NOMO-1 (cell line): ENCODE measurements at regions not wholly inside any gene's neighbourhood (a gene's known extent, or its start where the extent isn't known, plus 50 kb on each side); places are given as distances from the start of the nearest gene placed in this dataset.

ENCODE experiments used
- DNase-seq, 2 experiments: peaks; one replicate each; lab custom pipeline; 2025; ENCODE audit not compliant: unreplicated experiment in 2 of 2; lab: John Stamatoyannopoulos, UW

DNA sequence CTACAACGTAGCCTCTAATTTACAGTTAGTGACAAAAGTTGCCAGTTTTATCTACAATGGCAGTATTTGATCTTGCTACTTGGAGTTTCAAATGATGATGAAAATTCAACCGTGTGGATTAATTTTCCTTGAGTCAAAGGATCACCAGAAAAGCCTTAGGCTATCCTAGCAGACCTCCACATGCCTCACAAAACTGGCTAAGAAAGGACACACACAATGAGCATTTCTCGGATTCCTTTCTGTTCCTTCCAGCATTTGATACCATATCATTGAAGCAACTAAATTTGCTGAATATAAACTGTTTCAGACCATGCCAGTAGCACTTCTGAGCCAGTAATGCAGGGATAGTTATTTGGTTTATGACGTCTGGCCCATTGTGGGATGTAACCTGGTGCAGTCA lies 587.4 kb upstream of the MDFIC2 start:
- no peak for DNase-seq

DNA sequence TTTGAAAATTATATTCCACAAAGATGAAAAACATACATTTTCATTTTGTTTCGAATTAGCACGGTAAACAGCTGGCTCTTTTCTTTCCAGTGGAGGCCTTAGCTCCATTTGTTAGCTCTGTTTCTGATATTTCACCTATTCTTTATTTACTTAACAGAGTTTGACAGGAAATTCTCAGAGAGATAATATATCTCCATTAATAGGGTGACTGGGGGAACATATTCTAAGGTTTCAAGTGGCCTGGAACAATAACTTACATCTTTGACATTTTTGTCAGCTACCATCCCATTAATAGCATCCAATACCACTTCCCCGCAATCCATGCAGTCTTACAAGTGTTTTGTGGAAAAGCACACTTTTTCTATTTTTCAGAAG lies 577.6 kb upstream of the MDFIC2 start:
- DNase-seq, result no peak

DNA sequence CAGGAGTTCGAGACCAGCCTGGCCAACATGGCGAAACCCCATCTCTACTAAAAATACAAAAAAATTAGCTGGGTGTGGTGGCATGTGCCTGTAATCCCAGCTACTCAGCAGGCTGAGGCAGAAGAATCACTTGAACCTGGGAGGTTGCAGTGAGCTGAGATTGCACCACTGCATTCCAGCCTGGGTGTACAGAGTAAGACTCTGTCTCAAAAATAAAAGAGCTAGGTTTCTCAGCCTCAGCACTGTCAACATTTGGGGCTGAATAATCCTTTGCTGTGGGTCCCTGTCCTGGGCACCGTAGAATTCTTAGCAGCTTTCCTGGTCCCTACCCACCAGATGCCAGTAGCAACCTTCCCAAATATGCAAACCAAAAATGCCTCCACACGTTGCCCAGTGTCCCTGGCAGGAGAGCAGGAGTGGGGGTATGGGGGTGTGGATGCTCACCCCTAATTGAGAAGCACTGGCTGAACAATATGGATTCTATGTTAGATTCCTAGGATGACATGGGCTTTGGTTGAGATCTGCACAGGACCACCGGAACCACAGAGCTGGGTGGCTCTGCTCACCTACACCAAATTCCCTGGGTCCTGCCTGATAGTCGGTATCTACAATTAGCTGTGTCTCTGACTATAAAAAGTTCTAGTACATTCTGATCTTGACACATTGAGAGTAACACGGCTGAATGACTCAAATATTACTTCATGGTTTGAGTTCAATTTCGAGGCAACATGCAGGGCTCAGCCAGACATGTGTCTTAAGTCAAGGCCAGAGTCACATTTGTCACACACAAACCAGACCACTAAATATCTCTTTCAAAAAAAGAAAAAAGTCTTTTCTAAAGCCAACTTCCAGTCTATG lies 577.0 kb upstream of the MDFIC2 start:
- no peak for DNase-seq

DNA sequence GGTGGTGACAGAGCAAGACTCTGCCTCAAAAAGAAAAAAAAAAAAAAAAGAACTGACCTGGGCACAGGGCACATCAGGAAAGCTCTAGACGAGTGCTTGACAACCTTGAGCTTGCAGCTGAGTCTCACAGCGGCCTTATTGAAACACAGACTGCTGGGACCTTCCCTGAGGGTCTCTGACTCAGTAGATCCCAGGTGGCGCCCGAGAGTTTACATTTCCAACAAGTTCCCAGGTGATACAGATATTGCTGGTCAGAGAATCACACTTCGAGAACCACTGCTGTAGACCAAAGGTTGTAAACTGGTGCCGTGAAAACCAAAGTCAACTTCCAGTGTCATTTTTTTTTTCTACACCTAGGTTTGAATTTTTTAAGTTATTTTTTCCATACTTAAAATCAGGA lies 573.2 kb upstream of the MDFIC2 start:
- DNase-seq, result no peak

DNA sequence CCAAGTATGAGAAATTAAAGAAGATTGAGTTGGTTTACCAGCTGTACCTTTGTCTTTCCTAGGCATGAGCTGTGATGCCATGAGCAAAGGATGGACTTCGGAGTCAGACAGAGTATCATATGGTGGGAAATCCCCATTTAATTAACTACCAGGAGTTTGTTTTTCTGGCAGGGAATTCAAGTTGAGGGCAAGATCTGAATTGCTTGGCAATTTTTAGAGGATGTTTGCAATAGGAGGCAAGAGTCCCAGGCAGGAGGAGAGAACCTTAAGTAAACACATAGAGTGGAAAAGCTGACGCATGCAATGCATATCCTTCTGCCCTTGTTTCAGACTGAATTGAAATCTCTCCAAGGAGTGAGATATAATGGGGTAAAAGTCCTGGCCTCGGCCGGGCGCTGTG lies 569.7 kb upstream of the MDFIC2 start:
- DNase-seq, result no peak

DNA sequence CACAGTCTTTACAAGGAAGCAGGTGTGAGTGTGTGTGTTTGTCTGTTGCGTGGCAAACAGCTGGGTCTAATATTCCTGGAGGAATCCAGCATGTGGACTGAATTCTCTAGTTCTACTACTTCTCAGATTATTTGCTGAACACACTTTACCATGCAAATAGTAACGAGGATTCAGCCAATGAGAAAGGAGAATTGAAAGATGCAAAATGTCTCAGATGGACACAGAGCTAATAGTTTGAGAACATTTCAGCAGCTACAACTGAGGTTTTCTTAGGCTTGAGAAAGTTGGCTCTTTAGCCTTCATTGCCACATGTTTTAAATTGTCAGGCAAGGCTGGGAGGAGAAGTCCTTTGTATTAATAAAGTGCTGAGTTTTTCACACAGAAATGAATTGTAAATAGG lies 568.0 kb upstream of the MDFIC2 start:
- DNase-seq, result no peak

DNA sequence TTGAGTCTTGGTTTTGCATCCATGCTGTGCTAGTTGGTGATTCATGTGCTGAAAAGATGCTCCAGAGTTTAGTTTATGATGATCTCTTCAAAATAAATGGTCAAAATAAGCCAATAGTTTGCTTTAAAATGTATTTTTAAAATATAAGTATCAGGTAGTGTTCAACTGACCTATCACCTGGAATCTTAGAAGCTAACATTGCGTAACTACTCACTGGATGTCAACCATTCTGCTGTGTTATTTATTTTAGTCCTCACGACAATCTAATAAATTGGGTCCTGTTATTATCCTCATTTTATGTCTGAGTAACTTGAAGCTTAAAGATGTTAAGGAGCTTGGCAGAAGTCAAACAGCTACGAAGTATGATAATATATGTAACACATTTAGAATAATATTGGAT lies 563.7 kb upstream of the MDFIC2 start:
- no peak for DNase-seq

DNA sequence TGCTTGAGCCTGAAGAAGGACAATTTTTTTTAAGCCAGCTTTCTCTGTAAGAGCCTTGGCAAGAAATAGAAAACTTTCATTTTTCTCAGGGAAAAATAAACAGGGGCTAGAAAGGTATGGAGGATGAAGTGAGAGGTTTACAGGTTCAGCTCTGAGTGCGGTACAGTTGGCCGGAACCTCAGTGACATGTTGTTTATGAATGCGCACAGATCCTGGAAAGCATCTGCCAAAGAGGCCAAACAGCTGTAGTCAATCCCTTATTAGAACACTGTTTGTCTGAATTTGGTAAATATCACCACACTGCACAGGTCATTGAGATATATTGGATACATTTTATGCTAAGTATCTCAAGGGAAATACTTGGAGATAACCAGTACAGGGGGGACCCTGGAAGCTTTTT lies 561.8 kb upstream of the MDFIC2 start:
- no peak for DNase-seq

DNA sequence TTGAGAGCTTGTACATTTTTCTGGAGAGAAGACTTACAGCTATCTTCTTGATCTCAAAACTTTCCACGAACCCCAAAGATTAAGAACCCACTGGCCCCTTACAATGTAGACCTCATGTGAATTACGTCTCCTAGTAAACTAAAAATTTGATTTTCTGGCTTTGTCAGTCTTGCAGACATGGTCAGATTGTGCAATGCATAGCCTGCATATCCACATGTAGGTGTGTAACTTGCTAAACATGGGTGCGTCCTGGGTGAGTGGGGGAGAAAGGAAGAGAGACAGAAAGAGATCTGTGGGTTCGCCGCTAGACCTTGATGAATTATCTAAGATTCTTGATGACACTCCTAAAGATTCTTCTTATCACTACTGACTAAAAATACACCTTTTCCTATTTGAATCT lies 561.2 kb upstream of the MDFIC2 start:
- no peak for DNase-seq

DNA sequence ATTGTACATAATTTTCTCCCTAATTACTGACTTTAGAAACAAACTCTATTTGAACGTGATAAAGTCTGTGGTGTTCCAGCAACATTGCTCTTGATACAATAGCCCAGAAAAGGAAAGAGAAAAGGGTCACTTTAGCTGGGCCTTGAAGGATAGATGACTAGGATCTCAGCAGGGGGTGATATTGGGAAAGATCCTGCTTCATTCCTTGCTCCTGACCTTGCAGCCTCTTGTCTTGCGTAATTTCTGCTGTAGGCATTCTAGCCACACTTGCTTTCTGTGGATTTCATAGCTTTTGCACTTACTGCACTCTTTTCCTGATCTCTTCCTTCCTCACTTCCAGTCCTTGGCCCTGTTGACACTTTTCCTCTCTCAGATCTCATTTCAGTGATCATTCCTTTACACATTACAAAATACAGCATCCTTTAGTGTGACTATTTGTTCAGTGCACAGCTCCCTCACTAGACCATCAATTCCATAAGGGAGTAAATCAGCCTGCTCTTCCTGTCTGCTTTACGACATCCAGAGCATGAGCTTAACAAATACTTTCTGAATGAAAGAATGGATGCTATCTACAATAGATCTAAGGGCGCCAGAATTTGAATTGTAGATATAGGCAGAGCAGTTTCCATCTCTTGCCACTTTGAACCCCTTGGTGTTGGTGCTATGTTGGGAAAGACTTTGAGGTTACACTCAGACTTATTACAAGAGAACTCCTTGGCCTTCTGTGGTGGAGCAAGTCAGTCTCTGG lies 559.6 kb upstream of the MDFIC2 start:
- no peak for DNase-seq

DNA sequence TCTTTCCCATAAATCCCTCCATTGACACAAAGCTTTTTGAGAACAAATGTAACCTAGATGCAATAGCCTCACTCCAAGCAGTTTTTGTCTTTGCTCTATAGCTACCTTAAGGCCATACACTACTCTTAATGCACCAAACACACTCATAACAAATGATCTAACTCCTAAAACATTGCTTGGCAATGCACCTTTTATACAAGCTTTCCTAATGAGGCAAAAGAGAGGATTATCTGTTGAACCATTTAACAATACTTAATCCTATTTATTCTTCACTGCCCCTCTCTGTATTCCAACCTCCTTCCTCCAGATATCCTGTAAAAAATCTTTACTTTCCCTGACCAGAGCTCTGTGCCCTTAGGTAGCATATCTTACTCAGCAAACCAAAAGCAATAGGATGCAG lies 558.1 kb upstream of the MDFIC2 start:
- DNase-seq, result no peak

DNA sequence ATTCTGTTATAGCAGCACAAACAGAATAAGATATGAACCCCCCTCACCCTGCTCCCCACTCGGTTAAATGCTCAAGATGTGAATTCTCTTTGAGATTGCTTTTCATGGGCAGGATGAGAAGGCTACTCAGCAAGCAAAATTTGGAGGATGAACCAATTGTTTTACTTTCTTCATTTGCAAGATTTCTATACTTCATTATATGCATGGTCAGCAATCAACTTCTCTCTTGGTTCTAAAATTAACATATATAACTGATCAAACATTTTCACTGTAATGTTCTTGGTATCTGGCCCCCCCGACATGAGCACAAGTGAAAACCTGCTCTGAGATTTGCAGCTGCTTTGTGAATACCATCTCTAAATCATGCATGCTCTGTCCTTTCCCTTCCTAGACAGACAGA lies 556.1 kb upstream of the MDFIC2 start:
- no peak for DNase-seq

DNA sequence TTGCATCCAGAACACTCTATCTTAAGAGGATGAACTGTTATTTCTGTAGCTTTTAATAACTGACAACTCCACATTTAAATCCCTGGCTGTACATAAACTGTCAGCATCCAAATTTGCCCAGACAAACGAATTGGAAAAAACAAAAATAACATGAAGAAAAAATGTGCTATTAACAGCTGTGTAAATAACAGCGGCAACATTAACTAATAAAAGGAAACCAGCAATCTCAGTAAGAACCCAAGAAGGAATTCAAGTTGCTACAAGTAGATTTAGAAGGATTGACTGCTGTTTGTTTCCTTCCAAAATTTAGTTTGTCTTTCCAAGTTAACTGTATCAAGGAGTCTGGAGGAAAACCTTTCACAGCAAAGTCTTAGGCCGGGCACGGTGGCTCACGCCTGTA lies 550.6 kb upstream of the MDFIC2 start:
- DNase-seq, result no peak

DNA sequence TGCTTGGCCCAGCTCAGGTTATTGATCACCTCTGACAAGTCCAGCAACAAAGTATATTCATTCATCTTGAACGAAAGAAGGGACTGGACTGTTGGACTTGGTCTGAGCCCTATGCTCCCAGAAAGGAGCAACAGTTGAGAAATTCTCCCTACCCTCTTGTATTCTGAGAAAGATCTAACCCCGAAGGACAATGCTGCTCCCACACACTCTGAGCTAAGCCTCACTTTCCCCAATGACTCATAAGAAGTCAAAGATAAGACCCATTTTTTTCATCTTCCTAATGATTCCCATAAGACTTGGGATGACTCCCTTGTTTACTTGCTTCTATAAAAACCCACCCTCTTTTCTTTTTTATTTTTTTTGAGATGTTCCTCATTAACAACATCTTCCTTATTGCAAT lies 549.4 kb upstream of the MDFIC2 start:
- DNase-seq, result no peak

DNA sequence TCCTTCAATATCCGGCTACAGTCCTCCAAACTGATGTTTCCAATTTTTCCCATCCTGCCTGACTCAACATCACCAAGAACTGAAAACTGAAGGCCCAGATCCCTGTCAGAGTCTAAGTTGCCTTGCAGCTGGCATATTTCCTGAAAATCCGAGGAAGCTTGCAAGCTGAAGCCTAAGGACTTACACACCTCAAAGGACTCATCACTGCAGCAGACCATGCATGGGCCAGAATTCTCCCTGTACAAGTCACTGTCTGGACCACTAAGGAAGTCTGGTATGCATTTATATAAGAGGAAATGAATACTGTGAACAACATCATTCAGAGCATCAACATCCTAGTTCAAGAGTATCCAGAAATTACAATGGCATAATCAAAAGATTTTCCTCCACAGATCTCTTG lies 548.8 kb upstream of the MDFIC2 start:
- DNase-seq, result no peak

DNA sequence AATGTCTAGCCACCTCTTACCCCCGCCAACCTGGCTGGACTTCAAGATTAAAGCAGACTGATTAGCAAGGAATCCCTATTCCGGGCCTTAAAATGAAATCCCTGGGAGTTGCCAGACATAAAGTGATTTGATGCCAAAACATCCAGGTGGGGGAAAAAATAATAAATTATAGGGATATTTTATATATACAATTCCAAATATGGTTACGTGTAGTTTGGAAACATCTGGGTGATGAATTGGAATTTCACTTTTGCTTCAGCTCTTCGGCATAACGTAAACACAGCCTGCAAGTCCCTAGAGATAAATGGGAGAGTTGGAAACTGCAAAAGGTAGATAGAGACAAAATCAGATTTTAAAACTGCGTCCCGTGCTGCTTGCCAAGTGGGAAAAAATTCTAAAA lies 545.5 kb upstream of the MDFIC2 start:
- DNase-seq, result no peak

DNA sequence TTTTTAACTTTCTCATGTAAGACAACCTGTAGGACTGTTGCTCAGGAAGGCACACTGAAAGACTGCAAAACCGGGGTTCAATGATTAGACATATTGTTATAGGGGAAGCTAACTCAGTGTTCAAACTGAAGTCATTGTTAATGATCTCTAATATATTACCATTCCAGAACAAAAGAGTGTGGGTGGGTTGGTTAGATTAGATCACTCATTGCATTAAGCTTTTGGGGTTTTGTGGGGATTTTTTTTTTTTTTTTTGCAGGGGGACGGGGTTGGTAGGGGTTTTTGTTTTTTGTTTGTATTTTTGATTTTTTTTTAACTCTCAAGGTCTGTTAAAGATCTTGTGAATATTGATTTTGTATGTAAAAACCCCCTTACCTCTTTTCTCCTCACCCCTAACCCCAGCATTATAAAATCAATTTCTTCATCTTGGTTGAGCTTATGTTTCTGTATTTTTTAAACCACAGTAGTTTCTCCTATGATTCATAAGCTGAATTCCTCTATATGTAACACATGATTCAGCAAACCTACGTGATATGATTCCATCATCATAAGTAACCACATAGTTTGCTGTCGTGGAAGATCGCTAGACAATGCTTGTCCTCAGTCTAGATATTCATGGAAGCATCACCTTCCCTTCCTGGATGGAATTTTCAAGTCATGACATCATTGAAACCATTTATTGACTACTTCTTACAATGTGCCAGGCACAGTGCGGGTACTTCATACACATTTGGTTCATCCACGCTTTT lies 544.1 kb upstream of the MDFIC2 start:
- DNase-seq, result no peak

DNA sequence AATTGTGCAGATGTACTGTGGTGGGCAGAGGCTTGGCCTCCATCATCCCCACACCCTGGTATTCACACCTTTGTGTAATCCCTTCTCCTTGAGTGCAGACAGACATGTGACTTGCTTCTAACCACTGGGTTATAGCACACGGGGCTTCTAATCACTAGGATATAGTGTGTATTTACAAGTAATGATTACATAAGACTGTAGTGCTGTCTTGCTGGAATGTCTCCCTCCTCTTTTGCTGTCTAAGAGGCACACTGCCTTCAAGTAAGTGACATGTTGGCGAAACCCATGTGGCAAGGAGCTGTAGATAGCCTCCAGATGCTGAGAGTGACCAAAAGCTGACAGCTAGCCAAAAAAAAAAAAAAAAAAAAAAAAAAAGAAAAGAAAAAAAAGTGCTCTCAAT lies 542.7 kb upstream of the MDFIC2 start:
- DNase-seq, result no peak

DNA sequence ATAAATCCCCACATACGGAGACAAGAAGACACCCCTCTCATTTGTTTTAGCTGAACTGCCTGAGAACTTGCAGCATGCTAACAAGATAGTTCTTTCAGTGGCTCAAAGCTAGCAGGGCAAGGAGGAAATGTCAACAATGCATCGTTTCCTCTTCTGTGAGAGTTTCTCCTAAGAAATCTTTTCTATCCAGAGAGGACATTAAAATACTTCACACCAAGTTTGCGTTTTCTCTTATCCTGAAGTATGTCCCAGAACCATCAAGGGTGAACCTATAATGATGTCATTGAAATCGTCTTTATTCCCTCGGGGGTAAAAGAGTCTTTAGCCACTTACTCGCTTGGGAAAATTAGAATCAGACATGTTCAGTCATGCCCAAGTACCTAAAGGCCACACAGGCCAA lies 541.7 kb upstream of the MDFIC2 start:
- DNase-seq, result no peak

DNA sequence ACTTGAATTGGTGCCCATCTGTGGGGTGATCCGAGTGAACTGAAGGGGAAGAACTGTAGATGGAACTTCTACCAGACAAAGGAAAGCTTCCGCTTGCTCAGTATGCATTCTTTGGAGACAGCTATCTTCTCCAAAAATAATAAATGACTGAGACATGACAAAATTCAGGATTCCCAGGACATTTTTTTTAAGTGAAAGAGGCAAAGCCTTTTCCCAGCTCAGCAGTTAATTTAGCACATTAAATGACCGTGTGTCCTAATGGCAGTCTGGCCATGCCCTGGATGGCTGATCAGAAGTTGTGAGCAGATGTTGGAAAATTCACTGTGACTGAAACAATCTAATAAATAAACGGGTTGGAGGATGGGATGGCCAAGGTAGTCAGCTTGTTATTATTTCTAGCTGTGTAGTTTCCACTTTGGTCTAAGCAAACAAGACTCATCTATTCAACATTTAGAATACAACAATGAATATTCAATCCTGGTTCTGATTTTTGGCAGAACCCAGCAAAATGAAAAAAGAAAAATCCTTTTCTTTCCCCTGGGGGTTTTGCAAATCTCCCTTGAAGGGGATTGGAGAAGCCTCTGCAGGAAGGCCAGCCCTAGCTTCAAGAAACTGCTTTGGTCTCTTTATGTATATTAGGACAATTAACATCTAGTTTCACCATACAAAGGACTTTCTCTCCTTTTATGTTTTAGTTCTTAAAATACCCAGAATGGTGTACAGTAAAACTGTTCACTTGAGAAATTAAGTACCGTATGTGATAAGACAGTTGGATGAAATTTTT lies 540.9 kb upstream of the MDFIC2 start:
- DNase-seq, result no peak
